Right atrium auricular region (tissue), 2 donors: ENCODE measurements at regions not wholly inside any gene's neighbourhood (a gene's known extent, or its start where the extent isn't known, plus 50 kb on each side); places are given as distances from the start of the nearest gene placed in this dataset.
A peak's percentile ranks its signal among the peaks of the same experiment; 100 is the strongest.

Source experiments
- DNase-seq: peaks from one replicate; pipeline ENCODE4 v3.0.0-alpha.2; 2019; ENCODE audit warnings: low spot score
- H3K27ac ChIP-seq, 2 donors: fragments of 200-600 bp; sonication (generic); 1 replicate in 1 of 2; 2 replicates in 1 of 2; pipeline ENCODE4 v1.5.1; 2016 to 2019
- H3K27me3 ChIP-seq, 2 donors: fragments of 200-600 bp; sonication (generic); one replicate each; pipeline versions ENCODE4 v1.5.1 to v1.6.0; 2017 to 2019
- H3K36me3 ChIP-seq: fragments of 200-600 bp; sonication (generic); one replicate; pipeline ENCODE4 v1.5.1; 2016
- H3K4me1 ChIP-seq, 2 donors: fragments of 200-600 bp; sonication (generic); one replicate each; pipeline versions ENCODE4 v1.5.1 to v1.6.0; 2017 to 2019
- H3K4me3 ChIP-seq, 2 donors: fragments of 200-600 bp; sonication (generic); 1 replicate in 1 of 2; 2 replicates in 1 of 2; pipeline ENCODE4 v1.5.1; 2017 to 2019; ENCODE audit warnings: mild to moderate bottlenecking in 1 of 2, moderate library complexity in 1 of 2
- H3K9me3 ChIP-seq, 2 donors: fragments of 200-600 bp; sonication (generic); one replicate each; pipeline ENCODE4 v1.5.1; 2019
- CTCF ChIP-seq, 2 donors: fragments of 200-600 bp; sonication (generic); IDR thresholded peaks; one replicate each; pipeline ENCODE4 v1.5.1; 2019; ENCODE audit warnings: antibody characterized with exemption in 2 of 2

GRCh38 chr10:69714572-69714971 is 84.5 kb downstream of the FAM241B start:
- Histone ChIP-seq H3K9me3 (no peaks in the 10 kb centered on the region), H3K4me3 (no peak overlapping the region), H3K36me3 (no peaks in the 10 kb centered on the region), H3K4me1 (peaks cover 0 to 13% of the 10 kb centered on the region in 2 donors), H3K27me3 (no peaks in the 10 kb centered on the region), H3K27ac (no peak overlapping the region)
- DNase-seq = no peak
- TF ChIP-seq CTCF (IDR thresholded peaks at IDR 0.05) = no peak

- Histone ChIP-seq H3K27me3 (no peaks in the 10 kb centered on the region), H3K9me3 (peaks cover 0 to under 1% of the 10 kb centered on the region in 2 donors), H3K4me1 (peaks cover 0 to 13% of the 10 kb centered on the region in 2 donors), H3K4me3 (no peak overlapping the region), H3K36me3 (no peaks in the 10 kb centered on the region), H3K27ac (no peak overlapping the region)
- DNase-seq = no peak
- TF ChIP-seq CTCF (IDR thresholded peaks at IDR 0.05) = no peak
Observed at GRCh38 chr10:69715156-69715898, 85.3 kb downstream of the FAM241B start.

- Histone ChIP-seq H3K36me3 (no peaks in the 10 kb centered on the region), H3K4me1 (peaks cover 0 to 13% of the 10 kb centered on the region in 2 donors), H3K4me3 (no peak overlapping the region), H3K27ac (no peak overlapping the region), H3K9me3 (peaks cover 0 to 8% of the 10 kb centered on the region in 2 donors), H3K27me3 (no peaks in the 10 kb centered on the region)
- TF ChIP-seq CTCF (IDR thresholded peaks at IDR 0.05) = no peak
- no peak for DNase-seq
Observed at GRCh38 chr10:69715899-69716606, 85.7 kb upstream of the COL13A1 start.

GRCh38 chr10:69716711-69717560 is 84.8 kb upstream of the COL13A1 start:
- Histone ChIP-seq H3K27me3 (no peaks in the 10 kb centered on the region), H3K4me1 (peaks cover 0 to 13% of the 10 kb centered on the region in 2 donors), H3K9me3 (peaks cover 0 to 8% of the 10 kb centered on the region in 2 donors), H3K4me3 (no peak overlapping the region), H3K36me3 (no peaks in the 10 kb centered on the region), H3K27ac (no peak overlapping the region)
- peak; percentile 47 to 76 for TF ChIP-seq CTCF (IDR thresholded peaks at IDR 0.05)
- DNase-seq = no peak

- H3K4me1 ChIP-seq = peaks cover 0 to 20% of the 10 kb centered on the region in 2 donors
- no peaks in the 10 kb centered on the region for H3K36me3 ChIP-seq
- H3K4me3 ChIP-seq = no peak overlapping the region
- no peak for DNase-seq
- no peak overlapping the region for H3K27ac ChIP-seq
- peaks cover 0 to 8% of the 10 kb centered on the region in 2 donors for H3K9me3 ChIP-seq
- H3K27me3 ChIP-seq = no peaks in the 10 kb centered on the region
- no peak for TF ChIP-seq CTCF (IDR thresholded peaks at IDR 0.05)
Observed at GRCh38 chr10:69718951-69719350, 82.8 kb upstream of the COL13A1 start.
